A673 (cell line): ENCODE measurements at regions not wholly inside any gene's neighbourhood (a gene's known extent, or its start where the extent isn't known, plus 50 kb on each side); places are given as distances from the start of the nearest gene placed in this dataset.
"Not testable (repeated sequence)": the region's sequence is repeated elsewhere in the genome, so short reads cannot be mapped to it uniquely, and the experiment has no call there.

Source experiments
- BruUV-seq: library from RNA; stranded (reverse); fragments of 400-500 nt; replicated peaks from 2 replicates; lab custom pipeline; 2021; lab: Mats Ljungman, UMichigan
- CTCF ChIA-PET: fragments of 300-600 bp; sonication (Branson Sonifier 250); formaldehyde crosslinking; loops from one replicate; lab custom pipeline; 2022; ENCODE audit warnings: antibody characterized with exemption; lab: Charles Lee
- POLR2A ChIA-PET: fragments of 300-600 bp; sonication (Branson Sonifier 250); formaldehyde crosslinking; loops from one replicate; lab custom pipeline; 2022; ENCODE audit warnings: antibody characterized with exemption; ENCODE audit not compliant: low non-redundant PET; lab: Charles Lee
- DNase-seq: peaks from one replicate; pipeline ENCODE4 v3.0.0-alpha.2; 2015; ENCODE audit warnings: low spot score
- H3K27ac ChIP-seq: fragments of 200-600 bp; sonication (generic); 2 replicates; pipeline ENCODE4 v1.5.1; 2016; ENCODE audit warnings: mixed run types, low read depth, mild to moderate bottlenecking, mixed read lengths, antibody characterized with exemption, low read length; ENCODE audit not compliant: poor library complexity, severe bottlenecking
- H3K27me3 ChIP-seq: fragments of 200-600 bp; sonication (generic); replicated peaks from 2 replicates; pipeline ENCODE4 v1.6.1; 2017; ENCODE audit warnings: mixed run types, low read depth, mild to moderate bottlenecking, mixed read lengths, antibody characterized with exemption, low read length; ENCODE audit not compliant: insufficient read depth, poor library complexity
- H3K36me3 ChIP-seq: fragments of 200-600 bp; sonication (generic); 2 replicates; pipeline ENCODE4 v1.6.1; 2016; ENCODE audit warnings: mixed run types, mild to moderate bottlenecking, mixed read lengths, antibody characterized with exemption, low read length; ENCODE audit not compliant: insufficient read depth, poor library complexity, severe bottlenecking
- H3K4me1 ChIP-seq: fragments of 200-600 bp; sonication (generic); 2 replicates; pipeline ENCODE4 v1.6.1; 2017; ENCODE audit warnings: mixed run types, mild to moderate bottlenecking, mixed read lengths, antibody characterized with exemption, low read length; ENCODE audit not compliant: insufficient read depth, poor library complexity, severe bottlenecking
- H3K4me3 ChIP-seq: fragments of 200-600 bp; sonication (generic); 2 replicates; pipeline ENCODE4 v1.5.1; 2016; ENCODE audit warnings: low read depth, mixed run types, mild to moderate bottlenecking, mixed read lengths, low read length; ENCODE audit not compliant: poor library complexity, severe bottlenecking
- H3K9me3 ChIP-seq: fragments of 200-600 bp; sonication (generic); 2 replicates; pipeline ENCODE4 v1.6.1; 2016; ENCODE audit warnings: mixed run types, low read depth, mild to moderate bottlenecking, mixed read lengths, antibody characterized with exemption, low read length; ENCODE audit not compliant: poor library complexity, severe bottlenecking
- CTCF ChIP-seq: fragments of 300-800, 200-600 bp; sonication (generic); conservative IDR thresholded peaks from 2 replicates; pipeline ENCODE4 v1.5.1; 2017; ENCODE audit warnings: low read depth, mild to moderate bottlenecking, antibody characterized with exemption, low read length, moderate library complexity, mixed read lengths
- EZH2 ChIP-seq: fragments of 200-600 bp; sonication (generic); IDR thresholded peaks from 2 replicates; pipeline ENCODE4 v1.6.1; 2017; ENCODE audit warnings: borderline replicate concordance, low read depth, mild to moderate bottlenecking, mixed read lengths, antibody characterized with exemption, low read length; ENCODE audit not compliant: poor library complexity, severe bottlenecking
- intact Hi-C: fragments of 100-400 bp; cut with micrococcal nuclease; formaldehyde crosslinking; loops from one replicate; pipeline ENCODE4 v1.10.0; 2022; ENCODE audit not compliant: unreplicated experiment

GRCh38 chr10:32139223-32140073 lies 83.2 kb upstream of the KIF5B start:
- ChIA-PET POLR2A (no interaction called here), CTCF (no interaction called here)
- Histone ChIP-seq H3K4me3 (no peak overlapping the region), H3K9me3 (no peaks in the 10 kb centered on the region), H3K4me1 (peaks cover 20% of the 10 kb centered on the region), H3K27me3 (no peaks in the 10 kb centered on the region), H3K27ac (peak overlapping the region; percentile 54), H3K36me3 (no peaks in the 10 kb centered on the region)
- TF ChIP-seq CTCF (no peak), EZH2 (no peak)
- intact Hi-C loops, result no loop called here
- no TSS peak for BruUV-seq
- peak; percentile 98 for DNase-seq

GRCh38 chr10:32136927-32137326 lies 80.7 kb upstream of the KIF5B start:
- POLR2A ChIA-PET, intact Hi-C loops, H3K27ac ChIP-seq, H3K4me3 ChIP-seq, H3K9me3 ChIP-seq, BruUV-seq, CTCF ChIA-PET, H3K36me3 ChIP-seq, DNase-seq, H3K27me3 ChIP-seq: not testable (repeated sequence)
- peaks cover 21% of the 10 kb centered on the region for H3K4me1 ChIP-seq

GRCh38 chr10:32135796-32136195 lies 79.6 kb upstream of the KIF5B start:
- POLR2A ChIA-PET, H3K36me3 ChIP-seq, DNase-seq, intact Hi-C loops, CTCF ChIA-PET, H3K9me3 ChIP-seq, H3K27ac ChIP-seq, H3K27me3 ChIP-seq, BruUV-seq, H3K4me3 ChIP-seq: not testable (repeated sequence)
- peaks cover 22% of the 10 kb centered on the region for H3K4me1 ChIP-seq

- H3K27ac ChIP-seq, result no peak overlapping the region
- no peaks in the 10 kb centered on the region for H3K27me3 ChIP-seq
- no peak for DNase-seq
- no peaks in the 10 kb centered on the region for H3K9me3 ChIP-seq
- TF ChIP-seq EZH2 (no peak), CTCF (no peak)
- no peak overlapping the region for H3K4me3 ChIP-seq
- ChIA-PET CTCF (no interaction called here), POLR2A (no interaction called here)
- no TSS peak for BruUV-seq
- peaks cover 2% of the 10 kb centered on the region for H3K4me1 ChIP-seq
- intact Hi-C loops, result no loop called here
- no peaks in the 10 kb centered on the region for H3K36me3 ChIP-seq
These were observed 76.2 kb upstream of the KIF5B start for GRCh38 chr10:32132357-32132946.
